ENCODE measurements at regions not wholly inside any gene's neighbourhood (a gene's known extent, or its start where the extent isn't known, plus 50 kb on each side); places are given as distances from the start of the nearest gene placed in this dataset.

DNA sequence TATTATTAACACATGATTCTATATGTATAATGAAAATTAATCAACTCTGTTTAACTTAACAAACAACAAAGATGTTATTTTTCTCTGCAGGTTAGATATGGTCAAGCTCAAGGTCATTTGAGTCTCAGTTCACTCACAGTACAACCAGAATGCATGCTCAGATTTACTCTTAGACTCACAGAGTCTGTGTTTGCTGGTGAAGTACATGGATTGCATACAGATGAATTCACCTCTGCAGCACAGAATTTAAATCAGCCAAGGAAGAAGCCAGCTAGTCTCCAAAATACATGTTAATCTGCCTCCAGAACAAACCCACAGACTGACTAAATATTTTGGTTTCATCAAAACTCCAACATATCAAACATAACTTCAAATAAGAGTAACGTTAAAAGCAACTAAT is 424.5 kb downstream of the RAD51AP2 start:
- ChIA-PET POLR2A (no interaction called here), SMC1A (ENCODE audit: uncharacterized antibody, unreplicated experiment) (interaction anchor here (0.5 kb wide), 1 partner anchor 11 kb away, joined by 3 read pairs; no protein-coding TSS in a partner anchor), RAD21 (ENCODE audit: unreplicated experiment) (no interaction called here), CTCF (no interaction called here)
- FAIRE-seq = no peak
- Histone ChIP-seq H3K4me2 (ENCODE audit: control insufficient read depth, insufficient read depth) (no peak overlapping the region), H4K20me1 (ENCODE audit: control insufficient read depth, insufficient read depth) (no peaks in the 10 kb centered on the region), H3K4me1 (ENCODE audit: control insufficient read depth, insufficient read depth, low read length) (no peaks in the 10 kb centered on the region), H3K4me3 (no peak overlapping the region), H3K27ac (ENCODE audit: control insufficient read depth, insufficient read depth) (no peak overlapping the region), H3K9me3 (replicated peaks; ENCODE audit: control insufficient read depth, insufficient read depth, low read length) (no peaks in the 10 kb centered on the region), H3K27me3 (replicated peaks in 1 of 2; ENCODE audit: control insufficient read depth in 2 of 2, insufficient read depth in 2 of 2, low read length in 1 of 2) (no peaks in the 10 kb centered on the region), H3K36me3 (ENCODE audit: control insufficient read depth in 2 of 2, insufficient read depth in 2 of 2, low read length in 1 of 2) (no peaks in the 10 kb centered on the region), H2AFZ (ENCODE audit: control insufficient read depth, low read depth, low read length) (no peak overlapping the region), H3K79me2 (ENCODE audit: control insufficient read depth, insufficient read depth, low read length) (no peaks in the 10 kb centered on the region), H3K9ac (ENCODE audit: control insufficient read depth, insufficient read depth, low read length) (no peak overlapping the region)
- 0% methylated on average over 1 of the region's 1 CpG for WGBS (ENCODE audit: insufficient coverage, insufficient replicate concordance, low lambda C conversion rate, missing lambda C conversion rate)
- no peak for ATAC-seq
- DNase-seq (ENCODE audit: low read depth, low spot score) = no peak
- intact Hi-C loops (cut with micrococcal nuclease; ENCODE audit: unreplicated experiment) = no loop called here
- no TSS peak for BruUV-seq (replicated peaks)
- no peak for TF ChIP-seq HCFC1 (IDR thresholded peaks at IDR 0.05; ENCODE audit: low read length)
- no peak for TF ChIP-seq BHLHE40 (IDR thresholded peaks at IDR 0.05; ENCODE audit: borderline replicate concordance in 1 of 2, low read depth in 2 of 2, low read length in 1 of 2)
- TF ChIP-seq CBFB (IDR thresholded peaks at IDR 0.05; ENCODE audit: low read depth) = no peak
- no peak for TF ChIP-seq STAT3 (IDR thresholded peaks at IDR 0.05; ENCODE audit: low read depth, low read length)
- in situ Hi-C loops (cut with MboI) = no loop called here

DNA sequence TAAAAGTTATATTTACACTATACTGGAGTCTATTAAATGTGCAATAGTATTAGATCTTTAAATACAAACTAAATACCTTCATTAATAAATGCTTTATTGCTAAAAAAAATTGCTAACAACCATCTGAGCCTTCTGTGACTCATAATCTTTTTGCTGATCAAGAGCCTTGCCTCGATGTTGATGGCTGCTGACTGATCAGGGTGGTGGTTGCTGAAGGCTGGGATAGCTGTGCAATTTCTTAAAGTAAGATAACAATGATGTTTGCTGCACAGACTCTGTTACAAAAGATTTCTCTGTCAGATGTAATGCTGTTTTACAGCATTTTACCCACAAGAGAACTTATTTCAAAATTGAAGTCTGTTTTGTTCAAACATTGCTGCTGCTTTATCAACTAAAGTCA is 421.4 kb upstream of the CYRIA start:
- Histone ChIP-seq H3K9ac (ENCODE audit: control insufficient read depth, insufficient read depth, low read length) (no peak overlapping the region), H3K27ac (ENCODE audit: control insufficient read depth, insufficient read depth) (no peak overlapping the region), H3K4me1 (ENCODE audit: control insufficient read depth, insufficient read depth, low read length) (no peaks in the 10 kb centered on the region), H3K4me2 (ENCODE audit: control insufficient read depth, insufficient read depth) (no peak overlapping the region), H3K9me3 (replicated peaks; ENCODE audit: control insufficient read depth, insufficient read depth, low read length) (no peaks in the 10 kb centered on the region), H4K20me1 (ENCODE audit: control insufficient read depth, insufficient read depth) (no peaks in the 10 kb centered on the region), H3K4me3 (no peak overlapping the region), H3K79me2 (ENCODE audit: control insufficient read depth, insufficient read depth, low read length) (no peaks in the 10 kb centered on the region), H3K36me3 (ENCODE audit: control insufficient read depth in 2 of 2, insufficient read depth in 2 of 2, low read length in 1 of 2) (no peaks in the 10 kb centered on the region), H2AFZ (ENCODE audit: control insufficient read depth, low read depth, low read length) (no peak overlapping the region), H3K27me3 (replicated peaks in 1 of 2; ENCODE audit: control insufficient read depth in 2 of 2, insufficient read depth in 2 of 2, low read length in 1 of 2) (no peaks in the 10 kb centered on the region)
- POLR2A ChIA-PET = no interaction called here
- intact Hi-C loops (cut with micrococcal nuclease; ENCODE audit: unreplicated experiment) = no loop called here
- DNase-seq (ENCODE audit: low read depth, low spot score) (no peak), ATAC-seq (no peak), FAIRE-seq (no peak)
- BruUV-seq (replicated peaks) = no TSS peak
- in situ Hi-C loops (cut with MboI) = no loop called here
- CTCF ChIA-PET = no interaction called here
- WGBS (ENCODE audit: insufficient coverage, insufficient replicate concordance, low lambda C conversion rate, missing lambda C conversion rate) = 0% methylated on average over 1 of the region's 1 CpG
- SMC1A ChIA-PET (ENCODE audit: uncharacterized antibody, unreplicated experiment) = no interaction called here
- RAD21 ChIA-PET (ENCODE audit: unreplicated experiment) = no interaction called here
- TF ChIP-seq NFYA (IDR thresholded peaks at IDR 0.05; ENCODE audit: borderline replicate concordance, low read depth, low read length) (no peak), HDAC6 (IDR thresholded peaks at IDR 0.05; ENCODE audit: unreplicated experiment) (no peak), STAT1 (conservative IDR thresholded peaks at IDR 0.05) (no peak), E2F4 (IDR thresholded peaks at IDR 0.05; ENCODE audit: low read depth, low read length) (no peak), ATF2 (IDR thresholded peaks at IDR 0.05; ENCODE audit: low read length) (no peak)
- TF ChIP-seq, protein P1, sequence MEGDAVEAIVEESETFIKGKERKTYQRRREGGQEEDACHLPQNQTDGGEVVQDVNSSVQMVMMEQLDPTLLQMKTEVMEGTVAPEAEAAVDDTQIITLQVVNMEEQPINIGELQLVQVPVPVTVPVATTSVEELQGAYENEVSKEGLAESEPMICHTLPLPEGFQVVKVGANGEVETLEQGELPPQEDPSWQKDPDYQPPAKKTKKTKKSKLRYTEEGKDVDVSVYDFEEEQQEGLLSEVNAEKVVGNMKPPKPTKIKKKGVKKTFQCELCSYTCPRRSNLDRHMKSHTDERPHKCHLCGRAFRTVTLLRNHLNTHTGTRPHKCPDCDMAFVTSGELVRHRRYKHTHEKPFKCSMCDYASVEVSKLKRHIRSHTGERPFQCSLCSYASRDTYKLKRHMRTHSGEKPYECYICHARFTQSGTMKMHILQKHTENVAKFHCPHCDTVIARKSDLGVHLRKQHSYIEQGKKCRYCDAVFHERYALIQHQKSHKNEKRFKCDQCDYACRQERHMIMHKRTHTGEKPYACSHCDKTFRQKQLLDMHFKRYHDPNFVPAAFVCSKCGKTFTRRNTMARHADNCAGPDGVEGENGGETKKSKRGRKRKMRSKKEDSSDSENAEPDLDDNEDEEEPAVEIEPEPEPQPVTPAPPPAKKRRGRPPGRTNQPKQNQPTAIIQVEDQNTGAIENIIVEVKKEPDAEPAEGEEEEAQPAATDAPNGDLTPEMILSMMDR (IDR thresholded peaks at IDR 0.05 in 2 of 3, conservative IDR thresholded peaks at IDR 0.05 in 1 of 3; ENCODE audit: control insufficient read depth in 2 of 3, extremely low read depth in 1 of 3, insufficient read depth in 1 of 3, low read depth in 3 of 3, low read length in 3 of 3) = no peak
- TF ChIP-seq, protein P2, sequence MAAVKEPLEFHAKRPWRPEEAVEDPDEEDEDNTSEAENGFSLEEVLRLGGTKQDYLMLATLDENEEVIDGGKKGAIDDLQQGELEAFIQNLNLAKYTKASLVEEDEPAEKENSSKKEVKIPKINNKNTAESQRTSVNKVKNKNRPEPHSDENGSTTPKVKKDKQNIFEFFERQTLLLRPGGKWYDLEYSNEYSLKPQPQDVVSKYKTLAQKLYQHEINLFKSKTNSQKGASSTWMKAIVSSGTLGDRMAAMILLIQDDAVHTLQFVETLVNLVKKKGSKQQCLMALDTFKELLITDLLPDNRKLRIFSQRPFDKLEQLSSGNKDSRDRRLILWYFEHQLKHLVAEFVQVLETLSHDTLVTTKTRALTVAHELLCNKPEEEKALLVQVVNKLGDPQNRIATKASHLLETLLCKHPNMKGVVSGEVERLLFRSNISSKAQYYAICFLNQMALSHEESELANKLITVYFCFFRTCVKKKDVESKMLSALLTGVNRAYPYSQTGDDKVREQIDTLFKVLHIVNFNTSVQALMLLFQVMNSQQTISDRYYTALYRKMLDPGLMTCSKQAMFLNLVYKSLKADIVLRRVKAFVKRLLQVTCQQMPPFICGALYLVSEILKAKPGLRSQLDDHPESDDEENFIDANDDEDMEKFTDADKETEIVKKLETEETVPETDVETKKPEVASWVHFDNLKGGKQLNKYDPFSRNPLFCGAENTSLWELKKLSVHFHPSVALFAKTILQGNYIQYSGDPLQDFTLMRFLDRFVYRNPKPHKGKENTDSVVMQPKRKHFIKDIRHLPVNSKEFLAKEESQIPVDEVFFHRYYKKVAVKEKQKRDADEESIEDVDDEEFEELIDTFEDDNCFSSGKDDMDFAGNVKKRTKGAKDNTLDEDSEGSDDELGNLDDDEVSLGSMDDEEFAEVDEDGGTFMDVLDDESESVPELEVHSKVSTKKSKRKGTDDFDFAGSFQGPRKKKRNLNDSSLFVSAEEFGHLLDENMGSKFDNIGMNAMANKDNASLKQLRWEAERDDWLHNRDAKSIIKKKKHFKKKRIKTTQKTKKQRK (IDR thresholded peaks at IDR 0.05; ENCODE audit: low read depth, low read length) = no peak
